Psoas muscle (tissue), 7 donors: ENCODE measurements at regions not wholly inside any gene's neighbourhood (a gene's known extent, or its start where the extent isn't known, plus 50 kb on each side); places are given as distances from the start of the nearest gene placed in this dataset.

Experiments
- ATAC-seq, 4 donors: fragments of 200-7000 bp; cut with Tn5 transposase; one replicate each; pipeline ENCODE4 v1.9.1; 2020; ENCODE audit warnings: moderate library complexity in 3 of 4, mild to moderate bottlenecking in 2 of 4
- DNase-seq, 2 donors: peaks; one replicate each; pipeline ENCODE4 v3.0.0-alpha.2; 2020
- H3K27ac ChIP-seq: fragments of 200-600 bp; one replicate; pipeline ENCODE4 v1.8.0; 2022
- H3K27me3 ChIP-seq, 3 donors: fragments of 200-600 bp in 1 of 3; one replicate each; pipeline versions ENCODE4 v1.6.1 to v1.8.0; 2013 to 2022; ENCODE audit warnings: low read length in 2 of 3, mild to moderate bottlenecking in 2 of 3, moderate library complexity in 1 of 3; ENCODE audit not compliant: insufficient read depth in 3 of 3
- H3K36me3 ChIP-seq, 2 donors: fragments of 200-600 bp in 1 of 2; one replicate each; pipeline versions ENCODE4 v1.6.1 to v1.8.0; 2013 to 2022; ENCODE audit warnings: low read depth in 1 of 2, mild to moderate bottlenecking in 1 of 2, moderate library complexity in 1 of 2; ENCODE audit not compliant: insufficient read depth in 1 of 2
- H3K4me1 ChIP-seq: fragments of 200-600 bp; one replicate; pipeline ENCODE4 v1.8.0; 2022
- H3K4me3 ChIP-seq: fragments of 200-600 bp; one replicate; pipeline ENCODE4 v1.8.0; 2022; ENCODE audit warnings: mild to moderate bottlenecking
- H3K9me3 ChIP-seq: fragments of 200-600 bp; one replicate; pipeline ENCODE4 v1.8.0; 2022
- CTCF ChIP-seq: fragments of 200-600 bp; IDR thresholded peaks from one replicate; pipeline ENCODE4 v1.8.0; 2022; ENCODE audit warnings: antibody characterized with exemption
- WGBS, 3 donors: extraction: QIAGEN DNeasy Blood & Tissue Kit; methylation state at CpG; one replicate each; pipeline versions ENCODE4 v1.1.6 to v1.1.7; 2013; 5-methylcytosine and 5-hydroxymethylcytosine counted together
- intact Hi-C, 2 donors: fragments of 100-400 bp; cut with DNase I; formaldehyde crosslinking; loops; one replicate each; pipeline versions ENCODE4 v1.11.0 to v1.14.2; 2022
- donor health status: healthy with polysubstance abuse.
- donor health status: DM: no; HTN: no; CAD: no; lungs with moderate emphysema.
- donor health status: Bipolar disorder and iron deficiency.
- donor health status: healthy.
- donor health status: DM: yes; HTN: yes; CAD: no.
- donor health status: DM: no; HTN: no; CAD: no.
- donor health status: DM: yes; HTN: yes; CAD: no.

DNA sequence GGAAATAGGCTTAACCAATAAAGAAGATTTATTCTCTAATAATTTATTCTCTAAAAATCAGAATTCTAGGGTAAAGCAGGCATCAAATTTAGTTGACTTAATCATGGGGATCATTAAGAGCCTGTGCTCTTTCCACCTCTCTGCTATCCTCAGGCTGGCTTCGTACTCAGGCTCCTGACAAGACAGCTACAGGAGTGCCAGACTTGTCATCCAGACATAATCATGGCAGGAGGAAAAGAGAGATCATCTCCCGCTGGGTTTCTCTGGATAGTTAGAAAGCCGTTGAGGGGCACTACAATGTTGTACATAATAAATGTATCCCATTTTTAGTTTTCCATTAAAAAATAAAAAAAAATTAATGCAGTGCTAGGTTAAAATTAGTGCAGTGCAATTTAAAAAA is 171.9 kb downstream of the SEC61B start:
- no peak overlapping the region for H3K4me3 ChIP-seq
- H3K27ac ChIP-seq = no peak overlapping the region
- H3K9me3 ChIP-seq = no peaks in the 10 kb centered on the region
- DNase-seq (no peak), ATAC-seq (no peak)
- H3K36me3 ChIP-seq = no peaks in the 10 kb centered on the region
- intact Hi-C loops = no loop called here
- WGBS, 3 donors = 61 to 62% (median 61%) methylated on average over 3 of the region's 3 CpGs
- H3K4me1 ChIP-seq = no peaks in the 10 kb centered on the region
- no peaks in the 10 kb centered on the region for H3K27me3 ChIP-seq
- no peak for TF ChIP-seq CTCF

DNA sequence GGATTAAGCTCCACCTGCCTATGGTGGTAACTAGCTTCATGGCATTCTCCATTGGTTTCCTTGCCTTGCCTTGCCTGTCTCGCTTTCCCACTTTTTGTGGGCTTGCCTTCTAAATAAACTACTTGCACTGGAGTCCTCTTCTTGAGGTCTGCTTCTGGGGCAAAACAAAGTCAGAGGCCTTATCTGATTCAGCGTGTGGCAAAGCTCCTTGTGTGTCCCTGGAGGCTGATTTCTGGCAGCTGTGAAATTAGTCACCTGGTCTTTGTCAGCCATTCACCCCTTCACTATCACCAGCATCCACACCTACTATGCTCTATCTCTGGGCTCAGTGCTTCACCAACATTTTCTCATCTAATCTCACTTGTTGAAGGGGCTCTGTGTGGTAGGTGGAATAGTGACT is 176.2 kb downstream of the SEC61B start:
- DNase-seq (no peak), ATAC-seq (no peak)
- 81 to 87% (median 81%) methylated on average over 2 of the region's 2 CpGs for whole genome bisulfite sequencing, 3 donors
- Histone ChIP-seq H3K36me3 (no peaks in the 10 kb centered on the region), H3K27ac (no peak overlapping the region), H3K4me1 (no peaks in the 10 kb centered on the region), H3K27me3 (no peaks in the 10 kb centered on the region), H3K9me3 (no peaks in the 10 kb centered on the region), H3K4me3 (no peak overlapping the region)
- intact Hi-C loops = no loop called here
- no peak for TF ChIP-seq CTCF

DNA sequence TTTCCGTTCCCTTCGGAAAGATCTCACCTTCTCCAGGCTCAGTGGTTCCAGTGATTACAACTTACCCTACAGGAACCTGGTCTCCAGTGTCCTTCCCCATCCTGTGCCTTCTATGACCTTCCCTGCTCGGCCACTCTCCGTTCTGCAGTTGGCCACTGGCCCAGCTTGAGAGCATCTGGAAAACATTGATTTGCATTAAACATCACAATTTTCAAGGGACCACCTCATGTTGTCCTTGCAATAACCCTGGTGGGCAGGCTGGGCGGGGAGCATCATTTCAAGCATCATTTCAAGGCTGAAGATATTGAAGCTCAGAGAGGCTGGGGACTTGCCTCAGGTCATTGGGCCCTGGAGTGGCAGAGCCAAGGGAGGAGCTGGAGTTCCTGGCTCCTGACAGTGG is 177.4 kb downstream of the SEC61B start:
- no peak for ATAC-seq
- no peak overlapping the region for H3K27ac ChIP-seq
- WGBS, 3 donors = 69 to 79% (median 77%) methylated on average over 5 of the region's 5 CpGs

DNA sequence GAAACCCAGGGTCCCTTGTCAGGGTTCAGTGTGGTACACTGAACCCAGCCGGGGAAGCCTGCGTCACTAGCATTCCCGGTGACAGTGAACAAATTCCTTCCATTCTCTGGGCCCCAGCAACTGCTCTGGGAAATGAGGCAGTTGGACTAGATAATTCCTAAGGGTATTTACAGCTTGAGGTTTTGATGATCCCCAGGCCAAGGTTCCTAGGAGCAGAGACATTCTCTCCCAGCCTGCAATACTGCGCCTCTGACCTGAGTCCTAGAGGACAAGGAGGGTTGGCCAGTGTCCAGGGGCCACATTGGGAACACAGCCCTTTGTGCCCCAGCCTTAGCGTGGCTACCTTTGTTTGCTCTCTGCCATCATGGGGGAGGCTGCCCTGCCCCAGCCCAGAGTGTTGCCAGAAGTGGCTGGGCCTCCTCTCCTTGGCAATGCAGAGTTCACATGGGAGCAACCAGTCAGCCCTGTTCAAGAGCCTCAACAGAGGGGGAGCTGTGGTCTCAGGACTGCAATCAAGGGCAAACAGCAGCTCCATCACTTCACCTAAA is 178.2 kb downstream of the SEC61B start:
- no peak for TF ChIP-seq CTCF
- peak; percentile 17 to 33 (median 25) for ATAC-seq
- Histone ChIP-seq H3K9me3 (no peaks in the 10 kb centered on the region), H3K27me3 (no peaks in the 10 kb centered on the region), H3K4me3 (no peak overlapping the region), H3K4me1 (no peaks in the 10 kb centered on the region), H3K36me3 (no peaks in the 10 kb centered on the region), H3K27ac (no peak overlapping the region)
- intact Hi-C loops = no loop called here
- WGBS, 3 donors = 73% methylated on average over 5 of the region's 5 CpGs
- peak in 1 of 2 donors; percentile 62 for DNase-seq

More for the DNA sequence above, 177.4 kb downstream of the SEC61B start:
- intact Hi-C loops = no loop called here
- Histone ChIP-seq H3K4me3 (no peak overlapping the region), H3K27me3 (no peaks in the 10 kb centered on the region), H3K36me3 (no peaks in the 10 kb centered on the region), H3K9me3 (no peaks in the 10 kb centered on the region), H3K4me1 (no peaks in the 10 kb centered on the region)
- no peak for DNase-seq
- no peak for TF ChIP-seq CTCF
